GM23248 (cell line): ENCODE measurements at regions not wholly inside any gene's neighbourhood (a gene's known extent, or its start where the extent isn't known, plus 50 kb on each side); places are given as distances from the start of the nearest gene placed in this dataset.

Source experiments
- EZH2 ChIP-seq: fragments of 200-600 bp; sonication (generic); IDR thresholded peaks from 2 replicates; pipeline ENCODE4 v1.6.1; 2018; ENCODE audit warnings: antibody characterized with exemption, mild to moderate bottlenecking; ENCODE audit not compliant: insufficient read depth, poor library complexity, severe bottlenecking
- EZH2phosphoT487 ChIP-seq: fragments of 200-600 bp; sonication (generic); IDR thresholded peaks from 2 replicates; pipeline ENCODE4 v1.6.1; 2018; ENCODE audit warnings: antibody characterized with exemption, moderate library complexity, mild to moderate bottlenecking, low read depth; ENCODE audit not compliant: insufficient read depth

DNA sequence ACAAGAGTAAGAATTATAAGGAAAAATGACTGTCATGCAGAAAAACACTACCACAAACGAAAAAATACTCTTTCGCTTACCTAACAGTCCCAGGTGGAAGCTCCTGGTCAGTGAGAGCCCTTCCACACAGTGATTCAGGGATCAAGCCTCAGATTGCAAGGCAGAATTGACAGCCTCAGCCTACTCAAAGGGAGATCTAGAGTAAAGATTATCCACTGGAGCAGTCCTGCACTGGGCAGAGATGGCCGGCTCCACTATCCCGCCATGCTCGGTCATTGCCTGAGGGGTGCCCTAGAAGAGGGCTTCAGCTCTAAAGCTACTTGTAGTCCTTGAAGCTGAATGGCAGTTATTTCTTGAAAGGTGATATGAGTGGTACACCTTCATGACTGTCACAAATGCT lies 174.7 kb downstream of the TTC8 start:
- no peak for TF ChIP-seq EZH2phosphoT487
- TF ChIP-seq EZH2 = no peak
